ENCODE measurements at regions not wholly inside any gene's neighbourhood (a gene's known extent, or its start where the extent isn't known, plus 50 kb on each side); places are given as distances from the start of the nearest gene placed in this dataset.

GRCh38 chr1:4510276-4510691 is 144.1 kb upstream of the AJAP1 start:
- Mint-ChIP-seq H3K4me3 (no peak overlapping the region), H3K27ac (no peak overlapping the region), H3K27me3 (peaks cover 3% of the 10 kb centered on the region), H3K4me1 (peaks cover 0 to 2% (median 0%) of the 10 kb centered on the region in 3 donors), H3K9me3 (peaks cover 0 to 4% (median 0%) of the 10 kb centered on the region in 3 donors), H3K36me3 (no peaks in the 10 kb centered on the region)

- no peaks in the 10 kb centered on the region for H3K36me3 Mint-ChIP-seq
- peaks cover 0 to 4% (median 0%) of the 10 kb centered on the region in 3 donors for H3K9me3 Mint-ChIP-seq
- no peak overlapping the region for H3K4me3 Mint-ChIP-seq
- H3K27me3 Mint-ChIP-seq: peaks cover 3% of the 10 kb centered on the region
- H3K27ac Mint-ChIP-seq: no peak overlapping the region
- peaks cover 0 to 2% (median 0%) of the 10 kb centered on the region in 3 donors for H3K4me1 Mint-ChIP-seq
Observed at GRCh38 chr1:4511374-4511773, 143.0 kb upstream of the AJAP1 start.

GRCh38 chr1:4512636-4513035 is 141.8 kb upstream of the AJAP1 start:
- H3K9me3 Mint-ChIP-seq: peaks cover 0 to 4% (median 0%) of the 10 kb centered on the region in 3 donors
- H3K36me3 Mint-ChIP-seq: no peaks in the 10 kb centered on the region
- H3K27me3 Mint-ChIP-seq: peaks cover 3% of the 10 kb centered on the region
- peaks cover 0 to 2% (median 0%) of the 10 kb centered on the region in 3 donors for H3K4me1 Mint-ChIP-seq
- H3K27ac Mint-ChIP-seq: no peak overlapping the region
- no peak overlapping the region for H3K4me3 Mint-ChIP-seq

GRCh38 chr1:4513685-4514084 is 140.7 kb upstream of the AJAP1 start:
- Mint-ChIP-seq H3K9me3 (peaks cover 0 to 4% (median 0%) of the 10 kb centered on the region in 3 donors), H3K36me3 (no peaks in the 10 kb centered on the region), H3K4me3 (no peak overlapping the region), H3K27me3 (peaks cover 3% of the 10 kb centered on the region), H3K27ac (no peak overlapping the region), H3K4me1 (peaks cover 0 to 2% (median 0%) of the 10 kb centered on the region in 3 donors)

- H3K4me1 Mint-ChIP-seq: peaks cover 0 to under 1% (median 0%) of the 10 kb centered on the region in 3 donors
Observed at GRCh38 chr1:4515727-4516289, 138.6 kb upstream of the AJAP1 start.

GRCh38 chr1:4516596-4516995 is 137.8 kb upstream of the AJAP1 start:
- Mint-ChIP-seq H3K9me3 (peaks cover 0 to 5% (median 0%) of the 10 kb centered on the region in 3 donors), H3K27ac (no peak overlapping the region), H3K4me1 (peaks cover 0 to 3% (median 0%) of the 10 kb centered on the region in 3 donors), H3K27me3 (peaks cover 3% of the 10 kb centered on the region), H3K4me3 (no peak overlapping the region), H3K36me3 (no peaks in the 10 kb centered on the region)

More at GRCh38 chr1:4515727-4516289, 138.6 kb upstream of the AJAP1 start:
- Mint-ChIP-seq H3K9me3 (peaks cover 0 to 4% (median 0%) of the 10 kb centered on the region in 3 donors), H3K36me3 (no peaks in the 10 kb centered on the region), H3K27ac (no peak overlapping the region), H3K27me3 (peaks cover 3% of the 10 kb centered on the region), H3K4me3 (no peak overlapping the region)

- Mint-ChIP-seq H3K9me3 (peaks cover 0 to 4% (median 0%) of the 10 kb centered on the region in 3 donors), H3K27ac (no peak overlapping the region), H3K4me3 (no peak overlapping the region), H3K36me3 (no peaks in the 10 kb centered on the region), H3K27me3 (peaks cover 3% of the 10 kb centered on the region), H3K4me1 (peaks cover 0 to 3% (median 0%) of the 10 kb centered on the region in 3 donors)
Observed at GRCh38 chr1:4517186-4517954, 137.0 kb upstream of the AJAP1 start.

GRCh38 chr1:4518621-4519020 is 135.8 kb upstream of the AJAP1 start:
- Mint-ChIP-seq H3K27me3 (peaks cover 1% of the 10 kb centered on the region), H3K36me3 (no peaks in the 10 kb centered on the region), H3K4me1 (peaks cover 0 to 3% (median 0%) of the 10 kb centered on the region in 3 donors), H3K27ac (no peak overlapping the region), H3K4me3 (no peak overlapping the region), H3K9me3 (peaks cover 0 to 4% (median 0%) of the 10 kb centered on the region in 3 donors)

GRCh38 chr1:4519954-4520353 is 134.5 kb upstream of the AJAP1 start:
- Mint-ChIP-seq H3K27me3 (peaks cover 1% of the 10 kb centered on the region), H3K36me3 (no peaks in the 10 kb centered on the region), H3K27ac (no peak overlapping the region), H3K4me1 (peaks cover 0 to 3% (median 0%) of the 10 kb centered on the region in 3 donors), H3K9me3 (peaks cover 0 to 1% (median 0%) of the 10 kb centered on the region in 3 donors), H3K4me3 (no peak overlapping the region)

GRCh38 chr1:4523551-4523950 is 130.9 kb upstream of the AJAP1 start:
- Mint-ChIP-seq H3K4me1 (peaks cover 0 to 3% (median 0%) of the 10 kb centered on the region in 3 donors), H3K27me3 (peaks cover 1% of the 10 kb centered on the region), H3K36me3 (no peaks in the 10 kb centered on the region), H3K4me3 (no peak overlapping the region), H3K9me3 (peaks cover 0 to 1% (median 0%) of the 10 kb centered on the region in 3 donors), H3K27ac (no peak overlapping the region)

- Mint-ChIP-seq H3K4me1 (no peaks in the 10 kb centered on the region), H3K27me3 (no peaks in the 10 kb centered on the region), H3K9me3 (no peaks in the 10 kb centered on the region), H3K4me3 (no peak overlapping the region), H3K36me3 (no peaks in the 10 kb centered on the region), H3K27ac (no peak overlapping the region)
Observed at GRCh38 chr1:4526747-4527146, 127.7 kb upstream of the AJAP1 start.

GRCh38 chr1:4527819-4528218 is 126.6 kb upstream of the AJAP1 start:
- Mint-ChIP-seq H3K27me3 (no peaks in the 10 kb centered on the region), H3K27ac (no peak overlapping the region), H3K9me3 (peaks cover 0 to 3% (median 0%) of the 10 kb centered on the region in 3 donors), H3K4me1 (no peaks in the 10 kb centered on the region), H3K36me3 (no peaks in the 10 kb centered on the region), H3K4me3 (no peak overlapping the region)

- H3K36me3 Mint-ChIP-seq: no peaks in the 10 kb centered on the region
- H3K27ac Mint-ChIP-seq: no peak overlapping the region
- no peaks in the 10 kb centered on the region for H3K27me3 Mint-ChIP-seq
- no peaks in the 10 kb centered on the region for H3K4me1 Mint-ChIP-seq
- no peak overlapping the region for H3K4me3 Mint-ChIP-seq
- H3K9me3 Mint-ChIP-seq: peaks cover 0 to 3% (median 0%) of the 10 kb centered on the region in 3 donors
Observed at GRCh38 chr1:4528590-4528989, 125.8 kb upstream of the AJAP1 start.

- Mint-ChIP-seq H3K9me3 (peaks cover 0 to 3% (median 0%) of the 10 kb centered on the region in 3 donors), H3K27me3 (no peaks in the 10 kb centered on the region), H3K4me1 (no peaks in the 10 kb centered on the region), H3K36me3 (peaks cover 2% of the 10 kb centered on the region), H3K4me3 (no peak overlapping the region), H3K27ac (no peak overlapping the region)
Observed at GRCh38 chr1:4529446-4530165, 124.8 kb upstream of the AJAP1 start.

- Mint-ChIP-seq H3K36me3 (peaks cover 2% of the 10 kb centered on the region), H3K9me3 (peaks cover 0 to 7% (median 0%) of the 10 kb centered on the region in 3 donors), H3K4me3 (no peak overlapping the region), H3K27ac (no peak overlapping the region), H3K27me3 (no peaks in the 10 kb centered on the region), H3K4me1 (no peaks in the 10 kb centered on the region)
Observed at GRCh38 chr1:4530166-4530785, 124.1 kb upstream of the AJAP1 start.
